ENCODE measurements at regions not wholly inside any gene's neighbourhood (a gene's known extent, or its start where the extent isn't known, plus 50 kb on each side); places are given as distances from the start of the nearest gene placed in this dataset.

DNA sequence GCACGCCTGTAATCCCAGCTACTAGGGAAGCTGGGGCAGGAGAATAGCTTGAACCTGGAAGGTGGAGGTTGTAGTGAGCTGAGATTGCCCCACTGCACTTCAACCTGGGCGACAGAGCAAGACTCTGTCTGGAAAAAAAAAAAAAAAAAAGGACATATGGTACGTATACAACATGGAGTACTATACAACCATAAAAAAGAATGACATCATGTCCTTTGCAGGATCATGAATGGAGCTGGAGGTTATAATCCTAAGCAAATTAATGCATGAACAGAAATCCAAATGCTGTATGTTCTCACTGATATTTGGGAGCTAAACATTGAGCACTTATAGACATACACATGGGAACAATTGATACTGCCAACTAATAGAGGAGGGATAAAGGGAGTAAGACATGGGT is 99.3 kb upstream of the KCNJ3 start:
- TF ChIP-seq, protein P1, sequence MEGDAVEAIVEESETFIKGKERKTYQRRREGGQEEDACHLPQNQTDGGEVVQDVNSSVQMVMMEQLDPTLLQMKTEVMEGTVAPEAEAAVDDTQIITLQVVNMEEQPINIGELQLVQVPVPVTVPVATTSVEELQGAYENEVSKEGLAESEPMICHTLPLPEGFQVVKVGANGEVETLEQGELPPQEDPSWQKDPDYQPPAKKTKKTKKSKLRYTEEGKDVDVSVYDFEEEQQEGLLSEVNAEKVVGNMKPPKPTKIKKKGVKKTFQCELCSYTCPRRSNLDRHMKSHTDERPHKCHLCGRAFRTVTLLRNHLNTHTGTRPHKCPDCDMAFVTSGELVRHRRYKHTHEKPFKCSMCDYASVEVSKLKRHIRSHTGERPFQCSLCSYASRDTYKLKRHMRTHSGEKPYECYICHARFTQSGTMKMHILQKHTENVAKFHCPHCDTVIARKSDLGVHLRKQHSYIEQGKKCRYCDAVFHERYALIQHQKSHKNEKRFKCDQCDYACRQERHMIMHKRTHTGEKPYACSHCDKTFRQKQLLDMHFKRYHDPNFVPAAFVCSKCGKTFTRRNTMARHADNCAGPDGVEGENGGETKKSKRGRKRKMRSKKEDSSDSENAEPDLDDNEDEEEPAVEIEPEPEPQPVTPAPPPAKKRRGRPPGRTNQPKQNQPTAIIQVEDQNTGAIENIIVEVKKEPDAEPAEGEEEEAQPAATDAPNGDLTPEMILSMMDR (IDR thresholded peaks at IDR 0.05): no peak
- no peak for TF ChIP-seq POLR2A (IDR thresholded peaks at IDR 0.05)
- TF ChIP-seq POLR2AphosphoS5 (IDR thresholded peaks at IDR 0.05): no peak
